OCI-LY3 (cell line): ENCODE measurements at regions not wholly inside any gene's neighbourhood (a gene's known extent, or its start where the extent isn't known, plus 50 kb on each side); places are given as distances from the start of the nearest gene placed in this dataset.

Experiments used
- CTCF ChIP-seq: fragments of 200-600, 300-600 bp; sonication (generic); IDR thresholded peaks from 2 replicates; pipeline ENCODE4 v1.5.1; 2014; ENCODE audit warnings: antibody characterized with exemption, low read length, low read depth
- EZH2phosphoT487 ChIP-seq: fragments of 200-600 bp; shearing (Covaris generic); IDR thresholded peaks from 2 replicates; pipeline ENCODE4 v1.6.1; 2018; ENCODE audit warnings: antibody characterized with exemption, mixed run types, low read depth

DNA sequence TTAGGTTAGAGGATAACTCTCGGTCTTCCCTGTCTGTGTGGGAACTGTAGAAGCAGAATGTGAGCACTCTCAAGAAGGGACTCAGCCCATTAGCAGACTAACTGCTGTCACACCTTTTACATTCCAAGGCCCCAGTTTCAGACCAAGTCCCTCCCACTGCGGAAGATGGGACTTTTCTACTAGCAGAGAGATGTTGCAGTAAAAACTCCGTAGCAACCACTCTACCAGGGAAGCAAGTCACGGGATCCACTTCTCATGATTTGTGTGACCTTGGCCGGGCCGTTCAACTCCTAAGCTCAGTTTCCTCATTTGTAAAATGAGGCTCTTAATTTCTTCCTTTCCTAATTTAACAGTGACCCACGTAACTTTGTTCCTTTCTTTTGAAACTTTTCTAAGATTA lies 77.1 kb upstream of the SLC4A11 start:
- TF ChIP-seq CTCF, result no peak
- no peak for TF ChIP-seq EZH2phosphoT487
